Colonic mucosa (tissue), 4 donors: ENCODE measurements at regions not wholly inside any gene's neighbourhood (a gene's known extent, or its start where the extent isn't known, plus 50 kb on each side); places are given as distances from the start of the nearest gene placed in this dataset.

Experiments
- DNase-seq: peaks from one replicate; pipeline ENCODE4 v3.0.0-alpha.2; 2020
- H3K27ac ChIP-seq: fragments of 200-600 bp; one replicate; pipeline ENCODE4 v1.8.0; 2021
- H3K27me3 ChIP-seq: fragments of 200-600 bp; one replicate; pipeline ENCODE4 v1.8.0; 2021
- H3K36me3 ChIP-seq: fragments of 200-600 bp; one replicate; pipeline ENCODE4 v1.8.0; 2021
- H3K4me1 ChIP-seq: fragments of 200-600 bp; one replicate; pipeline ENCODE4 v1.8.0; 2021; ENCODE audit warnings: mild to moderate bottlenecking
- H3K4me3 ChIP-seq: fragments of 200-600 bp; one replicate; pipeline ENCODE4 v1.8.0; 2021
- H3K9ac ChIP-seq, 2 donors: one replicate each; pipeline ENCODE4 v1.7.0; 2013; ENCODE audit warnings: control low read depth in 2 of 2, low read depth in 2 of 2, low read length in 2 of 2
- H3K9me3 ChIP-seq: fragments of 200-600 bp; one replicate; pipeline ENCODE4 v1.8.0; 2021
- CTCF ChIP-seq: fragments of 200-600 bp; IDR thresholded peaks from one replicate; pipeline ENCODE4 v1.8.0; 2022; ENCODE audit warnings: antibody characterized with exemption, mild to moderate bottlenecking
- intact Hi-C: fragments of 100-400 bp; cut with DNase I; formaldehyde crosslinking; loops from one replicate; pipeline ENCODE4 v1.14.1; 2022
- donor health status: healthy.
- donor health status: DM: no; HTN: no; CAD: no.
- donor health status: DM: no; HTN: no; CAD: no.

GRCh38 chr4:57329279-57329678, 219.1 kb upstream of the IGFBP7 start:
- Histone ChIP-seq H3K9ac (no peak overlapping the region), H3K4me1 (no peaks in the 10 kb centered on the region), H3K36me3 (no peaks in the 10 kb centered on the region), H3K27ac (no peak overlapping the region), H3K4me3 (no peak overlapping the region), H3K9me3 (no peaks in the 10 kb centered on the region), H3K27me3 (no peaks in the 10 kb centered on the region)
- no peak for DNase-seq
- TF ChIP-seq CTCF = no peak
- intact Hi-C loops = no loop called here

- H3K9me3 ChIP-seq = no peaks in the 10 kb centered on the region
- intact Hi-C loops = no loop called here
- no peak for TF ChIP-seq CTCF
- no peak overlapping the region for H3K4me3 ChIP-seq
- no peak overlapping the region for H3K9ac ChIP-seq
- no peaks in the 10 kb centered on the region for H3K27me3 ChIP-seq
- no peaks in the 10 kb centered on the region for H3K36me3 ChIP-seq
- no peaks in the 10 kb centered on the region for H3K4me1 ChIP-seq
- DNase-seq = no peak
- H3K27ac ChIP-seq = no peak overlapping the region
Observed at GRCh38 chr4:57324673-57325307, 214.6 kb upstream of the IGFBP7 start.

GRCh38 chr4:57320849-57321248, 210.7 kb upstream of the IGFBP7 start:
- no peak for DNase-seq
- H3K4me3 ChIP-seq = no peak overlapping the region
- H3K4me1 ChIP-seq = no peaks in the 10 kb centered on the region
- no peaks in the 10 kb centered on the region for H3K27me3 ChIP-seq
- no peaks in the 10 kb centered on the region for H3K9me3 ChIP-seq
- no peak overlapping the region for H3K27ac ChIP-seq
- intact Hi-C loops = no loop called here
- H3K36me3 ChIP-seq = no peaks in the 10 kb centered on the region
- no peak overlapping the region for H3K9ac ChIP-seq
- TF ChIP-seq CTCF = no peak

GRCh38 chr4:57320217-57320616, 210.0 kb upstream of the IGFBP7 start:
- no peak for DNase-seq
- Histone ChIP-seq H3K4me3 (no peak overlapping the region), H3K27me3 (no peaks in the 10 kb centered on the region), H3K36me3 (no peaks in the 10 kb centered on the region), H3K4me1 (no peaks in the 10 kb centered on the region), H3K9me3 (no peaks in the 10 kb centered on the region), H3K9ac (no peak overlapping the region), H3K27ac (no peak overlapping the region)
- intact Hi-C loops = no loop called here
- TF ChIP-seq CTCF = no peak

- no peak overlapping the region for H3K9ac ChIP-seq
- no peak overlapping the region for H3K4me3 ChIP-seq
- H3K4me1 ChIP-seq = no peaks in the 10 kb centered on the region
- TF ChIP-seq CTCF = no peak
- no peaks in the 10 kb centered on the region for H3K27me3 ChIP-seq
- H3K36me3 ChIP-seq = no peaks in the 10 kb centered on the region
- intact Hi-C loops = no loop called here
- H3K9me3 ChIP-seq = no peaks in the 10 kb centered on the region
- DNase-seq = no peak
- no peak overlapping the region for H3K27ac ChIP-seq
Observed at GRCh38 chr4:57318703-57319102, 208.5 kb upstream of the IGFBP7 start.
